Peyer's patch (tissue), 4 donors: ENCODE measurements at regions not wholly inside any gene's neighbourhood (a gene's known extent, or its start where the extent isn't known, plus 50 kb on each side); places are given as distances from the start of the nearest gene placed in this dataset.

Experiments
- CTCF ChIP-seq, 6 experiments: fragments of 450-650 bp in 4 of 6; fragments of 200-600 bp in 2 of 6; sonication (generic) in 1 of 6; IDR thresholded peaks; one replicate each; pipeline ENCODE4 v1.5.1; 2017 to 2019; ENCODE audit warnings: antibody characterized with exemption in 6 of 6, mild to moderate bottlenecking in 3 of 6, moderate library complexity in 1 of 6
- POLR2A ChIP-seq, 2 donors: fragments of 450-650 bp; IDR thresholded peaks; one replicate each; pipeline ENCODE4 v1.5.1; 2017; ENCODE audit warnings: antibody characterized with exemption in 2 of 2, mild to moderate bottlenecking in 2 of 2, moderate library complexity in 2 of 2

GRCh38 chr17:63150490-63150889, 184.5 kb downstream of the TANC2 start:
- TF ChIP-seq CTCF (IDR thresholded peaks at IDR 0.05) (no peak), POLR2A (IDR thresholded peaks at IDR 0.05) (no peak)
